ENCODE measurements at regions not wholly inside any gene's neighbourhood (a gene's known extent, or its start where the extent isn't known, plus 50 kb on each side); places are given as distances from the start of the nearest gene placed in this dataset.

GRCh38 chr10:57627642-57628178 is 640.0 kb downstream of the IPMK start:
- ATAC-seq (no peak), FAIRE-seq (no peak), DNase-seq (ENCODE audit: low spot score) (no peak)
- ChIA-PET CTCF (ENCODE audit: low intra/inter-chr PET ratio, low total read pairs) (no interaction called here), POLR2A (no interaction called here)
- H3K79me2 ChIP-seq (ENCODE audit: insufficient read depth, low read length) = no peaks in the 10 kb centered on the region
- H3K27me3 ChIP-seq (ENCODE audit: control insufficient read depth in 1 of 2, insufficient read depth in 2 of 2, low read length in 2 of 2) = no peaks in the 10 kb centered on the region
- TF ChIP-seq NFRKB (IDR thresholded peaks at IDR 0.05) (no peak), ATAD3A (CRISPR knock-in tag; IDR thresholded peaks at IDR 0.05) (no peak), CEBPG (CRISPR knock-in tag; IDR thresholded peaks at IDR 0.05) (no peak), ARHGAP35 (CRISPR knock-in tag; IDR thresholded peaks at IDR 0.05; ENCODE audit: borderline replicate concordance) (no peak), NR2F1 (CRISPR knock-in tag; IDR thresholded peaks at IDR 0.05) (no peak), EEA1 (CRISPR knock-in tag; IDR thresholded peaks at IDR 0.05; ENCODE audit: borderline replicate concordance) (no peak), MTA1 (CRISPR knock-in tag; IDR thresholded peaks at IDR 0.05; ENCODE audit: borderline replicate concordance) (no peak)
- intact Hi-C loops (cut with micrococcal nuclease; ENCODE audit: unreplicated experiment) (no loop called here), in situ Hi-C loops (cut with HindIII; ENCODE audit: extremely low pct_ligation_motif_present, low pct_unique_long_range_greater_than_20kb) (no loop called here)
- WGBS (ENCODE audit: low lambda C conversion rate) = 94% methylated on average over 2 of the region's 2 CpGs
- H3K9me3 ChIP-seq (ENCODE audit: low read length) = no peaks in the 10 kb centered on the region
- H3K4me1 ChIP-seq (ENCODE audit: insufficient read depth, low read length) = peaks cover 23% of the 10 kb centered on the region
- no peak overlapping the region for H3K27ac ChIP-seq (ENCODE audit: extremely low read length, insufficient read depth, low read length)
- H3K36me3 ChIP-seq (replicated peaks in 1 of 2; ENCODE audit: control insufficient read depth in 1 of 2, insufficient read depth in 2 of 2, low read length in 2 of 2) = no peaks in the 10 kb centered on the region
- H3K4me3 ChIP-seq (replicated peaks in 1 of 3; ENCODE audit: insufficient read depth in 1 of 3, low read depth in 2 of 3, low read length in 3 of 3) = no peak overlapping the region
- H3K4me2 ChIP-seq (ENCODE audit: low read depth, low read length) = no peak overlapping the region
- no peak overlapping the region for H3K9ac ChIP-seq (ENCODE audit: insufficient read depth, low read depth, low read length)
- H4K20me1 ChIP-seq (ENCODE audit: insufficient read depth, low read length) = no peaks in the 10 kb centered on the region
- BruUV-seq (replicated peaks) = no TSS peak
- H2AFZ ChIP-seq (ENCODE audit: low read length) = no peak overlapping the region

DNA sequence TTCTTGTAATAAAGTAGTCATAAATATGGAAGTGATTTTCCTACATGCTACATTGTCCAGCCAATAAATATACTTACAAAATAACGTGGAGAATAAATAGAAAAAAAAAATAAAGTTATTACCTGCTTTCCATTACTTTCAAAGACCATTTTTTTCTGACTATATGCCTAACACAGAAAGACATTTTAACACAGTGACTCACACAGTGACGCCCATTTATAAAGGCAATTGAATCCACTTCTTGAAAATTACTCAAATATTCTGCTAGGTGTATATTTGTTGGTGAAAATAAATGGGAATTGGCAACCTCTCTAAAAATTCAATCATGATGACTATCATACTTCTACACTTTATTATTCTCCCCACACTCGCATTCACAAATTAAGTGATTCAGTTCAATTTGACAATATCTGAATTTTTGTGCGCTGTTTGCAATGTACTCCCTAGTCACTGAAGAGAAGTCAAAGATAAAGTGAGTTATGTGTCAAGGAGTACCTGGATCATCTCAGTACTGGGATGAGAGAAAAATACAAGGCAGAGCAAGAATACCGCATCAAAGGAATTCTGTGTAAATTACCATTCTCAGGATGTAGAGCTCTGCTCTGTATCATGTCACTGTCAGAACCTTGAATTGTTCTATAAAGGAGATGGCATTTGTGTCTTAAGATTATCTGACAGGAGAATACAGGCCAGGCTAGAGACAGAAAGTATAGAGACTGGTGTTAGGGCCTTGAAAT is 642.7 kb downstream of the IPMK start:
- H3K27me3 ChIP-seq (ENCODE audit: control insufficient read depth in 1 of 2, insufficient read depth in 2 of 2, low read length in 2 of 2) = no peaks in the 10 kb centered on the region
- H3K9ac ChIP-seq (ENCODE audit: insufficient read depth, low read depth, low read length) = no peak overlapping the region
- no peaks in the 10 kb centered on the region for H3K9me3 ChIP-seq (ENCODE audit: low read length)
- H4K20me1 ChIP-seq (ENCODE audit: insufficient read depth, low read length) = no peaks in the 10 kb centered on the region
- H3K27ac ChIP-seq (ENCODE audit: extremely low read length, insufficient read depth, low read length) = no peak overlapping the region
- 65% methylated on average over 5 of the region's 5 CpGs for WGBS (ENCODE audit: low lambda C conversion rate)
- FAIRE-seq (no peak), DNase-seq (ENCODE audit: low spot score) (no peak), ATAC-seq (no peak)
- H3K79me2 ChIP-seq (ENCODE audit: insufficient read depth, low read length) = no peaks in the 10 kb centered on the region
- peaks cover 23% of the 10 kb centered on the region for H3K4me1 ChIP-seq (ENCODE audit: insufficient read depth, low read length)
- no peak overlapping the region for H2AFZ ChIP-seq (ENCODE audit: low read length)
- no peaks in the 10 kb centered on the region for H3K36me3 ChIP-seq (replicated peaks in 1 of 2; ENCODE audit: control insufficient read depth in 1 of 2, insufficient read depth in 2 of 2, low read length in 2 of 2)
- BruUV-seq (replicated peaks) = no TSS peak
- in situ Hi-C loops (cut with HindIII; ENCODE audit: extremely low pct_ligation_motif_present, low pct_unique_long_range_greater_than_20kb) (no loop called here), intact Hi-C loops (cut with micrococcal nuclease; ENCODE audit: unreplicated experiment) (no loop called here)
- no peak overlapping the region for H3K4me3 ChIP-seq (replicated peaks in 1 of 3; ENCODE audit: insufficient read depth in 1 of 3, low read depth in 2 of 3, low read length in 3 of 3)
- POLR2A ChIA-PET = no interaction called here
- CTCF ChIA-PET (ENCODE audit: low intra/inter-chr PET ratio, low total read pairs) = no interaction called here
- H3K4me2 ChIP-seq (ENCODE audit: low read depth, low read length) = no peak overlapping the region
- TF ChIP-seq NR2F2 (IDR thresholded peaks at IDR 0.05; ENCODE audit: borderline replicate concordance, low read depth) (no peak), NR2F6 (IDR thresholded peaks at IDR 0.05) (no peak), NR2F6 (CRISPR knock-in tag; IDR thresholded peaks at IDR 0.05) (no peak), TP53 (CRISPR knock-in tag; conservative IDR thresholded peaks at IDR 0.05) (no peak), KDM6A (CRISPR knock-in tag; IDR thresholded peaks at IDR 0.05; ENCODE audit: low read depth) (no peak), HOXA9 (CRISPR knock-in tag; IDR thresholded peaks at IDR 0.05; ENCODE audit: borderline replicate concordance) (no peak), ZNF235 (CRISPR knock-in tag; IDR thresholded peaks at IDR 0.05; ENCODE audit: borderline replicate concordance) (no peak), SCMH1 (CRISPR knock-in tag; IDR thresholded peaks at IDR 0.05; ENCODE audit: borderline replicate concordance) (no peak), SIX1 (CRISPR knock-in tag; IDR thresholded peaks at IDR 0.05; ENCODE audit: borderline replicate concordance) (no peak), KAT7 (CRISPR knock-in tag; IDR thresholded peaks at IDR 0.05; ENCODE audit: borderline replicate concordance) (no peak), SETDB1 (CRISPR knock-in tag; IDR thresholded peaks at IDR 0.05; ENCODE audit: borderline replicate concordance) (no peak)
- TF ChIP-seq, protein P1, sequence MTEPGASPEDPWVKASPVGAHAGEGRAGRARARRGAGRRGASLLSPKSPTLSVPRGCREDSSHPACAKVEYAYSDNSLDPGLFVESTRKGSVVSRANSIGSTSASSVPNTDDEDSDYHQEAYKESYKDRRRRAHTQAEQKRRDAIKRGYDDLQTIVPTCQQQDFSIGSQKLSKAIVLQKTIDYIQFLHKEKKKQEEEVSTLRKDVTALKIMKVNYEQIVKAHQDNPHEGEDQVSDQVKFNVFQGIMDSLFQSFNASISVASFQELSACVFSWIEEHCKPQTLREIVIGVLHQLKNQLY (CRISPR knock-in tag; IDR thresholded peaks at IDR 0.05) = no peak
- TF ChIP-seq, protein P2, sequence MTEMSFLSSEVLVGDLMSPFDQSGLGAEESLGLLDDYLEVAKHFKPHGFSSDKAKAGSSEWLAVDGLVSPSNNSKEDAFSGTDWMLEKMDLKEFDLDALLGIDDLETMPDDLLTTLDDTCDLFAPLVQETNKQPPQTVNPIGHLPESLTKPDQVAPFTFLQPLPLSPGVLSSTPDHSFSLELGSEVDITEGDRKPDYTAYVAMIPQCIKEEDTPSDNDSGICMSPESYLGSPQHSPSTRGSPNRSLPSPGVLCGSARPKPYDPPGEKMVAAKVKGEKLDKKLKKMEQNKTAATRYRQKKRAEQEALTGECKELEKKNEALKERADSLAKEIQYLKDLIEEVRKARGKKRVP (CRISPR knock-in tag; IDR thresholded peaks at IDR 0.05) = no peak

Measured in HepG2 (cell line).